ENCODE measurements at regions not wholly inside any gene's neighbourhood (a gene's known extent, or its start where the extent isn't known, plus 50 kb on each side); places are given as distances from the start of the nearest gene placed in this dataset.

DNA sequence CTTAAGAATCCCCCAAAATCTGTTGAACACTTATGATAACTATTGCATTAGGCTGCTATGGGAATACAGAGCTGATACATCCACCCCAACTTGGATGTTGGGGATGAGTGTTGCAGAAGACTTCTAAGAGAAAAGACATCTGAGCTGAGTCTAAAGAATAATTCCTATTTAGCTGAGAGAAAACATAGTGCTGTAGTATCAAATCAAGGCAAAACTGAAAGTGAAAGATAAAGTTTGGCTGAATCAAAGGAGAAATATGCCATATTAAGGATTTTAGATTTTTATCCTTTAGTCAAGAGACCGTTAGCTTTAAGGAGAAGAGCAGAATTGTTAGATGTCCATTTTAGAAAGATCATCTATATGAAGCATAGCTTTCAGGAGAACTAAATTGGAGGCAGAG, 726.9 kb upstream of the PTBP2 start:
- TF ChIP-seq CTCF (conservative IDR thresholded peaks at IDR 0.05; ENCODE audit: low read length), result no peak
- no peak for TF ChIP-seq EZH2phosphoT487 (IDR thresholded peaks at IDR 0.05; ENCODE audit: borderline replicate concordance, low read depth, low read length)

All from OCI-LY7 (cell line).